GM21367 (cell line): ENCODE measurements at regions not wholly inside any gene's neighbourhood (a gene's known extent, or its start where the extent isn't known, plus 50 kb on each side); places are given as distances from the start of the nearest gene placed in this dataset.

ENCODE experiments used
- ATAC-seq: cut with Tn5 transposase; IDR thresholded peaks from one replicate; pipeline ENCODE4 v1.9.1; 2021; ENCODE audit not compliant: unreplicated experiment

GRCh38 chr20:23282111-23282510 lies 68.5 kb upstream of the NXT1 start:
- no peak for ATAC-seq

- no peak for ATAC-seq
These were observed 70.8 kb upstream of the NXT1 start for GRCh38 chr20:23279836-23280235.

- ATAC-seq = no peak
These were observed 72.4 kb upstream of the NXT1 start for GRCh38 chr20:23278172-23278571.

- ATAC-seq = no peak
These were observed 73.3 kb upstream of the NXT1 start for GRCh38 chr20:23277316-23277715.

GRCh38 chr20:23273776-23274175 lies 76.8 kb upstream of the NXT1 start:
- ATAC-seq = no peak

GRCh38 chr20:23272176-23273029 lies 78.2 kb upstream of the NXT1 start:
- ATAC-seq = no peak

GRCh38 chr20:23270382-23270911 lies 80.1 kb upstream of the NXT1 start:
- ATAC-seq = no peak

- no peak for ATAC-seq
These were observed 80.6 kb upstream of the NXT1 start for GRCh38 chr20:23269954-23270353.

- ATAC-seq = no peak
These were observed 81.7 kb upstream of the NXT1 start for GRCh38 chr20:23268792-23269354.

- ATAC-seq = no peak
These were observed 82.7 kb upstream of the NXT1 start for GRCh38 chr20:23267909-23268308.

- no peak for ATAC-seq
These were observed 83.8 kb upstream of the NXT1 start for GRCh38 chr20:23266530-23267398.

GRCh38 chr20:23265226-23265625 lies 85.4 kb upstream of the NXT1 start:
- no peak for ATAC-seq

- ATAC-seq = no peak
These were observed 86.0 kb upstream of the NXT1 start for GRCh38 chr20:23264545-23264944.

GRCh38 chr20:23260181-23260840 lies 90.3 kb upstream of the NXT1 start:
- no peak for ATAC-seq

- ATAC-seq = no peak
These were observed 91.9 kb upstream of the NXT1 start for GRCh38 chr20:23258747-23259121.

- no peak for ATAC-seq
These were observed 92.5 kb upstream of the NXT1 start for GRCh38 chr20:23257848-23258746.

GRCh38 chr20:23257106-23257761 lies 93.4 kb upstream of the NXT1 start:
- no peak for ATAC-seq

GRCh38 chr20:23255716-23256385 lies 94.7 kb upstream of the NXT1 start:
- no peak for ATAC-seq

GRCh38 chr20:23255106-23255505 lies 95.5 kb upstream of the NXT1 start:
- no peak for ATAC-seq
